Cardiac muscle cell (in vitro differentiated cells and primary cell): ENCODE measurements at regions not wholly inside any gene's neighbourhood (a gene's known extent, or its start where the extent isn't known, plus 50 kb on each side); places are given as distances from the start of the nearest gene placed in this dataset.

Experiments used
- DNase-seq, 2 donors: peaks; one replicate each; pipeline versions ENCODE4 v3.0.0 to v3.0.0-alpha.2; 2010 to 2017; ENCODE audit warnings: low read depth in 1 of 2, low spot score in 1 of 2
- H3K27ac ChIP-seq: fragments of 200-600 bp; sonication (generic); 2 replicates; pipeline ENCODE4 v1.5.1; 2016
- H3K27me3 ChIP-seq: fragments of 200-600 bp; sonication (generic); 2 replicates; pipeline ENCODE4 v1.6.0; 2016; ENCODE audit warnings: control low read depth
- H3K36me3 ChIP-seq: fragments of 200-600 bp; sonication (generic); 2 replicates; pipeline ENCODE4 v1.5.1; 2016; ENCODE audit warnings: control low read depth
- H3K4me1 ChIP-seq: fragments of 200-600 bp; sonication (generic); 2 replicates; pipeline ENCODE4 v1.8.1; 2017; ENCODE audit warnings: low read depth, mild to moderate bottlenecking, mixed run types
- H3K4me3 ChIP-seq: fragments of 200-600 bp; sonication (generic); 2 replicates; pipeline ENCODE4 v1.5.1; 2016; ENCODE audit warnings: mild to moderate bottlenecking
- H3K9me3 ChIP-seq: fragments of 200-600 bp; sonication (generic); 2 replicates; pipeline ENCODE4 v1.5.1; 2017; ENCODE audit warnings: low read depth, mild to moderate bottlenecking, control low read depth
- TF ChIP-seq, protein P1 (sequence below): IDR thresholded peaks from 2 replicates; pipeline ENCODE4 v1.5.1; 2012; ENCODE audit warnings: low read depth, mild to moderate bottlenecking, low read length

DNA sequence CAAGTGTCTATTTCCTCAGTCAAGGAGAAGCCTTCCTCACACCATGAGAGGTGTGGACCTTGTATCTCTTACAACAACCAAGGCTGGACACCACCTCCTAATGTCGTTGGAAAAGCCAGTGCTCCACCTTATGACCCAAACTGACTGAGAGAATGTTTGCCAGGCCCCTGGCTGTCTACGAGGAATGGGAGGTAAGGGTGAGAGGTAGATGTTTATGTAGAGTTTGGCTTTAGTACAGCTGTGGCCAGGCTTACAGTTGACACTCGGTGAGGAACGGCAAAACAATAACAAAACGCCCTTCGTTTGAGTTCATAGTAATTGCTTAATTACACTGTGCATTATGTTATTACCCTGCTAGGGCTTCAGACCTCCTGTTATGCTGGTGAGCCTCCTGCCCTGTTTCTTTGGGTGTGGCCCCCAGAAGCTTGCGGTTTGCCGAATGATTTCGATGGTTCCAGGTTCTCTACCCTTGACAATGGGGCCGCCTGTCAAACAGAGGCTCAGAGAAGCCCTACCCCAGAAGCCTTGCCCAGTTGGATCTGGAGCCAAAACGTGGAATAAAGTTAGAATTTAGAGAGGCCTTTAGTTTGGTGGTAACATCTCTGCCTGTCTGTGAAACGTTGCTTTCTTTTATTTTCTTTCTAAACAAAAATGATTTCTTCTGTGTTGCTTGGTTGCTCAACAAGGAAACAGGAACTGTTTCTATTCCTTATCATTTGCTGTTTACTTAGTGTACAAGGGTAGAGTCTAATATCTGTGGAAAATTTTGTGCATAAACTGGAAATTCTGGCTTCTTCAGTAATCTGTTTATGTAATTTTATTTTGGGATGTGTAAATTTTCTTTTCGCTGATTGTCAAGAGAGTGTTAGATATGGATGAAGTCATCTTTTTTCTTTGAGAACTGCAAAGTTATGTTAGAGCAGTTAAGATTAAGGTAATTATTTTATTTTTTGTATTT, 60.4 kb upstream of the FOXQ1 start:
- Histone ChIP-seq H3K27me3 (no peaks in the 10 kb centered on the region), H3K27ac (no peak overlapping the region), H3K4me1 (no peaks in the 10 kb centered on the region), H3K9me3 (no peaks in the 10 kb centered on the region), H3K4me3 (no peak overlapping the region), H3K36me3 (no peaks in the 10 kb centered on the region)
- TF ChIP-seq, protein P1, sequence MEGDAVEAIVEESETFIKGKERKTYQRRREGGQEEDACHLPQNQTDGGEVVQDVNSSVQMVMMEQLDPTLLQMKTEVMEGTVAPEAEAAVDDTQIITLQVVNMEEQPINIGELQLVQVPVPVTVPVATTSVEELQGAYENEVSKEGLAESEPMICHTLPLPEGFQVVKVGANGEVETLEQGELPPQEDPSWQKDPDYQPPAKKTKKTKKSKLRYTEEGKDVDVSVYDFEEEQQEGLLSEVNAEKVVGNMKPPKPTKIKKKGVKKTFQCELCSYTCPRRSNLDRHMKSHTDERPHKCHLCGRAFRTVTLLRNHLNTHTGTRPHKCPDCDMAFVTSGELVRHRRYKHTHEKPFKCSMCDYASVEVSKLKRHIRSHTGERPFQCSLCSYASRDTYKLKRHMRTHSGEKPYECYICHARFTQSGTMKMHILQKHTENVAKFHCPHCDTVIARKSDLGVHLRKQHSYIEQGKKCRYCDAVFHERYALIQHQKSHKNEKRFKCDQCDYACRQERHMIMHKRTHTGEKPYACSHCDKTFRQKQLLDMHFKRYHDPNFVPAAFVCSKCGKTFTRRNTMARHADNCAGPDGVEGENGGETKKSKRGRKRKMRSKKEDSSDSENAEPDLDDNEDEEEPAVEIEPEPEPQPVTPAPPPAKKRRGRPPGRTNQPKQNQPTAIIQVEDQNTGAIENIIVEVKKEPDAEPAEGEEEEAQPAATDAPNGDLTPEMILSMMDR, result no peak
- DNase-seq, result no peak

DNA sequence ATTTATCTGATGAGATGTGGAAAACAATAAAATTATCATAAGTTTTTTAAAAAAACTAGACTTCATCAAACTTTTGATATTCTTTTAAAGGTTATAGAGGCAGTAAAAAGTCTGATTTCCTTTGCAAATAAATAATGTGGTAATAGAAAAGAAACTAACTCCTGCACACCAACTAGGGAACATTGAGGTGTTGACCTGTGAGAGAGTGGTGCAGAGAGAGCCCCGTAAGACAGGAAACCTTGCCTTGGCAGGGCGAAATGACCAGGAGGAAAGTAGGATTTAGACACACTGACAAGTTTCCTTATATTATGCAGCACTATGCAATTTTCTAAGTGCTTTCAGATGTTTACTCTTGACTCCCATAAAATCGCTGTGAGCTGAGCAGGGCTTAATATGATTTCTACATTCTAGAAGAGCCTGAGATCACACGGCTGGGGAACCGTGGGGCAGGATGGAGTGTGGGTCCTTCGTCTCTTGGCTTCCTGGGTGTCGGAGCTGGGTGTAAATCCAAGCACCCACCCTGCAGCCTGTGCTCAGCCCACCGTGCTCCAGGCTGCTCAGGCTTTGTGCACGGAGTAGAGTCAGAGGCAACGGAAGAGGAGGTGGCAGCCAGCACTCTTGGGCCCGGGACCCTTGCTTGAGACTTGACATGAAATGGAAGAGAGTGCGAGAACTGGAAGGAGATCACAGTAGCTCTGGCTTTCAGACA, 61.3 kb upstream of the FOXQ1 start:
- H3K27ac ChIP-seq, result no peak overlapping the region
- no peak overlapping the region for H3K4me3 ChIP-seq
- no peaks in the 10 kb centered on the region for H3K4me1 ChIP-seq
- TF ChIP-seq, protein P1, result no peak
- H3K9me3 ChIP-seq, result no peaks in the 10 kb centered on the region
- H3K36me3 ChIP-seq, result no peaks in the 10 kb centered on the region
- DNase-seq, result no peak
- H3K27me3 ChIP-seq, result no peaks in the 10 kb centered on the region

DNA sequence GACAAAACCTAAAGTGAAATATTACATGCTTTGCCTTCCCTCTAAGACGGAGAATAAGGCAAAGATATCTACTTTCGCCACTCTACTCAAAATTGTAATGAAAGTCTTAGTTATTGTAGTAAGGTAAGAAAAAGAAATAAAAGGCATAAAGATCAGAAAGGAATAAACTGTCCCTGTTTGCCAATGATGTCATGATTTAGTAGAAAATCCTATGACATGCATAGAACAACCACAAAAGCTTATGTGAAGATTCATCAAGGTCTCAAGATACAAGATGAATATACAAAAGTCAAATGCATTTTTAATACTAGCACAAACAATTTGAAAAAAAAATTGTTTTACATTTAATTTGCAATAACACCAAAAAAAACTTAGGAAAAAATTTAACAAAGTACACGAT, 64.0 kb upstream of the FOXQ1 start:
- TF ChIP-seq, protein P1, result no peak
- H3K27me3 ChIP-seq, result no peaks in the 10 kb centered on the region

DNA sequence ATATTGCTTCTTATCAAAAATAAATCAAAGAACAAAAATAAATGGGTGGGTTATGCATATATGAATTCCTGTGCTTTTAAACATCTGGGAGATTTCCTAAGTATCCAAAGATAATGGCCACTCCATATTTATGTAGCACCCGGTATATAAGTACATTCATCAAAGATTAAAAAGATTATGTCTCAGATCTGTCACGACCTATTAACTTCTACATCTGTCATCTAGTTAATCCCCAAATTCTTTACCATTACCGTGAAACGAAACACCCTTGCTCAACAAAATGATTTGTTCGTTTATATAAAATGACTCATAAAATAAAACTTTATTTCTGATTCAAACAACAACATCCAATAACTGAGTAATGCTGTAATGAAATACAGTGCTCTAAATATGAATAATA, 64.8 kb upstream of the FOXQ1 start:
- H3K27me3 ChIP-seq, result no peaks in the 10 kb centered on the region
- no peaks in the 10 kb centered on the region for H3K36me3 ChIP-seq
- DNase-seq, result no peak
- no peaks in the 10 kb centered on the region for H3K9me3 ChIP-seq
- TF ChIP-seq, protein P1, result no peak
- no peak overlapping the region for H3K4me3 ChIP-seq
- H3K27ac ChIP-seq, result no peak overlapping the region
- no peaks in the 10 kb centered on the region for H3K4me1 ChIP-seq

More for the DNA sequence above, 64.0 kb upstream of the FOXQ1 start:
- no peaks in the 10 kb centered on the region for H3K4me1 ChIP-seq
- H3K36me3 ChIP-seq, result no peaks in the 10 kb centered on the region
- H3K27ac ChIP-seq, result no peak overlapping the region
- DNase-seq, result no peak
- H3K9me3 ChIP-seq, result no peaks in the 10 kb centered on the region
- no peak overlapping the region for H3K4me3 ChIP-seq

DNA sequence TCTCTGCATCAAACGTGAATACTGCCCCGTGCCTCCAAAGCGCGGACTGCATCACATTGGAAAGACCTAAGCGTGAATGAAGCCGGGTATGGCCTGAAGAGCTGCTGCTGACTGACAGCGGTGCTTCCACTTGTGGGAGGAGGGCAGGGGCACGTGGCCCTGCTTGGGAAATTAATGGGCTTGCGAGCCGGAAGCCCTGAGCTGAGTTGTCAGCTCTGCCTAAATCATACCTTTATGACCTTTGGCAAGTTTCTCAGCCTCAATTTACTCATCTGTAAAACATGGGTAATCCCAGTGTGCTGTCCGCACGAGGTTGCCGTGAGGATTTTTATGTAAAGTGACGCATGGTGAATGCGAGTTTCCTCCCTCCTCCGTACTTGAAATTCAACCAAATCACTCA, 67.0 kb upstream of the FOXQ1 start:
- TF ChIP-seq, protein P1, result no peak
- no peak for DNase-seq
- no peak overlapping the region for H3K27ac ChIP-seq

More for the DNA sequence above, 67.0 kb upstream of the FOXQ1 start:
- no peak overlapping the region for H3K4me3 ChIP-seq
- no peaks in the 10 kb centered on the region for H3K4me1 ChIP-seq
- no peaks in the 10 kb centered on the region for H3K36me3 ChIP-seq
- H3K9me3 ChIP-seq, result no peaks in the 10 kb centered on the region
- no peaks in the 10 kb centered on the region for H3K27me3 ChIP-seq
